ENCODE measurements at regions not wholly inside any gene's neighbourhood (a gene's known extent, or its start where the extent isn't known, plus 50 kb on each side); places are given as distances from the start of the nearest gene placed in this dataset.
"Not testable (repeated sequence)": the region's sequence is repeated elsewhere in the genome, so short reads cannot be mapped to it uniquely, and the experiment has no call there.

DNA sequence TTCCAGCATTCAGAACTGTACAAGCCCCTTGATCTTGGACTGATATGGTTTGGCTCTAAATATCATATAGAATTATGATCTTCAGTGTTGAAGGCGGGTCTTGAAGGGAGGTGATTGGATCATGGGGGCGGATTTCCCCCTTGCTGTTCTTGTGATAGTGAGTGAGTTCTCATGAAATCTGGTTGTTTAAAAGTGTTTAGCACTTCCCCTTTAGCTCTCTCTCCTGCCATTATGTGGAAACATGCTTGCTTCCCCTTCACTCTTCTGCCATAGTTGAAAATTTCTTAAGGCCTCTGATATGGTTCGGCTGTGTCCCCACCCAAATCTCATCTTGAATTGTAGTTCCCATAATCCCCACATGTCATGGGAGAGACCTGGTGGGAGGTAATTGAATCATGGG lies 305.3 kb upstream of the CYRIA start:
- H3K4me3 ChIP-seq (ENCODE audit: control insufficient read depth in 1 of 2, extremely low read depth in 1 of 2, low read length in 1 of 2); POLR2A ChIA-PET; H3K4me1 Mint-ChIP-seq; H3K27ac Mint-ChIP-seq; H3K27me3 Mint-ChIP-seq; CTCF ChIA-PET; H3K36me3 Mint-ChIP-seq; ATAC-seq (replicated peaks in 1 of 4); H3K4me1 ChIP-seq (ENCODE audit: control insufficient read depth in 1 of 2, extremely low read depth in 1 of 2, insufficient read depth in 2 of 2, low read length in 2 of 2); H3K4me3 Mint-ChIP-seq; H3K9me3 ChIP-seq; H3K27me3 ChIP-seq (replicated peaks in 1 of 2; ENCODE audit: control insufficient read depth in 2 of 2, extremely low read depth in 1 of 2, insufficient read depth in 2 of 2, low read length in 1 of 2); H3K27ac ChIP-seq (ENCODE audit: low read length); H3K36me3 ChIP-seq (ENCODE audit: control insufficient read depth in 2 of 2, extremely low read depth in 1 of 2, insufficient read depth in 1 of 2, low read length in 1 of 2); DNase-seq: not testable (repeated sequence)
- H3K9me3 Mint-ChIP-seq = peaks cover 4 to 13% (median 4%) of the 10 kb centered on the region in 3 donors
- WGBS (ENCODE audit: insufficient coverage) = no CpG with 5 or more reads among the region's 3 CpGs

DNA sequence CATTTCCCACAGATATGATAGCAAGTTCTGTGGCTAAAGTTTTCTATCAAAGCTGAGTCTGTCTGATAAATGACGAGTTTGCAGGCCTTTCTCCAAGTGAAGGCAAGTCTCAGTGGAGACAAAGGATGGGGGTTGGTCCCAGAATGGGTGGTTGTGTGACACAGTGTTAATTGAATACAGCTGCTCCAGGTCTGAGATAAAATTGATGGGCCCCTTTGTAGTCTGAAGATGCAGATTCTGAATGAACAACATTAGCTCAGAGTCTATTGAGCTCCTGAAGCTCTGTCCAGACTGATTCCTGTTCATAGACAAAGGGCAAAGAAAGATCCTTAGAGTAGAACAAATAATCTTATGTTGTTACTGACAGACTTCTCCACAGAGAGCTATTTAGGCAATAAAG lies 296.9 kb upstream of the CYRIA start:
- Histone ChIP-seq H3K9me3 (no peaks in the 10 kb centered on the region), H3K4me3 (ENCODE audit: control insufficient read depth in 1 of 2, extremely low read depth in 1 of 2, low read length in 1 of 2) (no peak overlapping the region), H3K27ac (ENCODE audit: low read length) (no peak overlapping the region), H3K4me1 (ENCODE audit: control insufficient read depth in 1 of 2, extremely low read depth in 1 of 2, insufficient read depth in 2 of 2, low read length in 2 of 2) (no peaks in the 10 kb centered on the region), H3K36me3 (ENCODE audit: control insufficient read depth in 2 of 2, extremely low read depth in 1 of 2, insufficient read depth in 1 of 2, low read length in 1 of 2) (no peaks in the 10 kb centered on the region), H3K27me3 (replicated peaks in 1 of 2; ENCODE audit: control insufficient read depth in 2 of 2, extremely low read depth in 1 of 2, insufficient read depth in 2 of 2, low read length in 1 of 2) (no peaks in the 10 kb centered on the region)
- Mint-ChIP-seq H3K27me3 (no peaks in the 10 kb centered on the region), H3K4me1 (no peaks in the 10 kb centered on the region), H3K36me3 (no peaks in the 10 kb centered on the region), H3K27ac (no peak overlapping the region), H3K4me3 (no peak overlapping the region), H3K9me3 (peaks cover 3 to 7% (median 5%) of the 10 kb centered on the region in 3 donors)
- no peak for ATAC-seq (replicated peaks in 1 of 4)
- ChIA-PET CTCF (no interaction called here), POLR2A (no interaction called here)
- 75% methylated on average over 1 of the region's 1 CpG for WGBS (ENCODE audit: insufficient coverage)
- no peak for DNase-seq

DNA sequence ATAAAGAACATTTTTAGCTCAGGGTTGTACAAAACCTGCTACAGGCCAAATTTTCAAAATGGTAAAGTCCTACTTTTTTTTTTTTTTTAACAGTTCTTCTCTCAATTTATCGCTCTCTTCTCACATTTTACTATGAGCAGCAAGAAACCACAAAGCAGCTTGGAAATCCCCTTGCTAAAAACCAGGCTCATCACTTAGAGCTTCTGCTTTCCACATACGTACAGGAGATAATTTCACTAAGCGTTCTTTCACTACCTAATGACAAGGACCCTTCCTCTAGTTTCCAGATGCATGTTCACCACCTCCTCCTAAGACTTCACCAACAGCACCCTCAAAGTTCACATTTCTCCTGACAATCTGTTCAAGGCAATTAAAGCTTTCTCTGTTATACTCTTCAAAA lies 294.9 kb upstream of the CYRIA start:
- no peaks in the 10 kb centered on the region for H3K27me3 ChIP-seq (replicated peaks in 1 of 2; ENCODE audit: control insufficient read depth in 2 of 2, extremely low read depth in 1 of 2, insufficient read depth in 2 of 2, low read length in 1 of 2)
- no peaks in the 10 kb centered on the region for H3K4me1 ChIP-seq (ENCODE audit: control insufficient read depth in 1 of 2, extremely low read depth in 1 of 2, insufficient read depth in 2 of 2, low read length in 2 of 2)
- H3K9me3 ChIP-seq = no peaks in the 10 kb centered on the region
- ATAC-seq (replicated peaks in 1 of 4) (no peak), DNase-seq (no peak)
- POLR2A ChIA-PET = no interaction called here
- H3K36me3 Mint-ChIP-seq = no peaks in the 10 kb centered on the region
- no peaks in the 10 kb centered on the region for H3K36me3 ChIP-seq (ENCODE audit: control insufficient read depth in 2 of 2, extremely low read depth in 1 of 2, insufficient read depth in 1 of 2, low read length in 1 of 2)
- H3K4me3 Mint-ChIP-seq = no peak overlapping the region
- H3K9me3 Mint-ChIP-seq = peaks cover 0 to 4% (median 3%) of the 10 kb centered on the region in 3 donors
- CTCF ChIA-PET = no interaction called here
- no peak overlapping the region for H3K27ac ChIP-seq (ENCODE audit: low read length)
- 19% methylated on average over 3 of the region's 3 CpGs for WGBS (ENCODE audit: insufficient coverage)
- H3K4me3 ChIP-seq (ENCODE audit: control insufficient read depth in 1 of 2, extremely low read depth in 1 of 2, low read length in 1 of 2) = no peak overlapping the region
- no peak overlapping the region for H3K27ac Mint-ChIP-seq
- H3K27me3 Mint-ChIP-seq = no peaks in the 10 kb centered on the region
- no peaks in the 10 kb centered on the region for H3K4me1 Mint-ChIP-seq

DNA sequence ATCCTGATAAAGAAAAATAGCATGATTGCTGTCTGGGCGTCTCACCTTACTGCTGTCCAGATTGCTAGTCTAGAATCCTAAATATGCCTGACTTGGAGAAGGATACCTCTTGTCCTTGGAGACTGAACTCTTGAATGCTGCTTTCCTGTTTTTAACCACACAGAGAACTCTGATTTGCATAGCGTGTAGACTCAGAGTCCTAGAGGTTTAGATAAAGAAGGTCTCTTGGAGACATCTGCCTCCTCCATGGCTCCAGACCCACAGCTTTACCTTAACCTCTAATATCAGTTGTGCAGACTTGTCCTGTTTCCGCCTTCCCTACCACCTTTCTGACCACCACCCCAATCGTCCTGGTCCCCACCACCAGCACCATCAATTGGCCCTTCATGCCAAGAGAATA lies 292.6 kb upstream of the CYRIA start:
- POLR2A ChIA-PET = no interaction called here
- no peak overlapping the region for H3K4me3 Mint-ChIP-seq
- H3K36me3 Mint-ChIP-seq = no peaks in the 10 kb centered on the region
- peaks cover 0 to 4% (median 0%) of the 10 kb centered on the region in 3 donors for H3K9me3 Mint-ChIP-seq
- no peaks in the 10 kb centered on the region for H3K4me1 Mint-ChIP-seq
- no peaks in the 10 kb centered on the region for H3K9me3 ChIP-seq
- no peak overlapping the region for H3K27ac ChIP-seq (ENCODE audit: low read length)
- no peak for ATAC-seq (replicated peaks in 1 of 4)
- WGBS (ENCODE audit: insufficient coverage) = 73% methylated on average over 2 of the region's 4 CpGs
- H3K36me3 ChIP-seq (ENCODE audit: control insufficient read depth in 2 of 2, extremely low read depth in 1 of 2, insufficient read depth in 1 of 2, low read length in 1 of 2) = no peaks in the 10 kb centered on the region
- CTCF ChIA-PET = no interaction called here
- H3K27me3 ChIP-seq (replicated peaks in 1 of 2; ENCODE audit: control insufficient read depth in 2 of 2, extremely low read depth in 1 of 2, insufficient read depth in 2 of 2, low read length in 1 of 2) = no peaks in the 10 kb centered on the region
- H3K4me1 ChIP-seq (ENCODE audit: control insufficient read depth in 1 of 2, extremely low read depth in 1 of 2, insufficient read depth in 2 of 2, low read length in 2 of 2) = no peaks in the 10 kb centered on the region
- H3K4me3 ChIP-seq (ENCODE audit: control insufficient read depth in 1 of 2, extremely low read depth in 1 of 2, low read length in 1 of 2) = no peak overlapping the region
- no peak overlapping the region for H3K27ac Mint-ChIP-seq
- H3K27me3 Mint-ChIP-seq = no peaks in the 10 kb centered on the region
- DNase-seq = no peak

DNA sequence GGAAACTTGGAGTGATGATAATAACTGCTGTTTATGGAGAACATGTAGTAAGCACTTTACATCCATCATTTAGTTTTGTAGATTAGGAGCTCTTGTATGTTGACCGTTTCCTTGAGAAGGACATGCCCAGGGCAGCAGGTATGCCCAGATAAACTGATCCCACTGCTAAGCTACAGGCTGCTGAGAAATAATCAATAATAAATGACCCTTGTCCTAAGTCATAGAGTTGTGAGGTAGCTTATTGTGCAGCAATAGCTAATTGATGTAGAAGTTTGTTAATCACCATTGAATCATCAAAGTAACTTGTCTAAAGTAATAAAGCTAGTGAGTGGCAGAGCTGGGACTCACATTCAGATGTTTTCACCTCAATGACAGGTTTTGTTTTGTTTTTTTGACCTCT lies 287.2 kb upstream of the CYRIA start:
- Mint-ChIP-seq H3K4me3 (no peak overlapping the region), H3K27me3 (no peaks in the 10 kb centered on the region), H3K27ac (no peak overlapping the region), H3K9me3 (peaks cover 2 to 15% (median 4%) of the 10 kb centered on the region in 3 donors), H3K4me1 (no peaks in the 10 kb centered on the region), H3K36me3 (no peaks in the 10 kb centered on the region)
- no CpG with 5 or more reads among the region's 1 CpG for WGBS (ENCODE audit: insufficient coverage)
- ChIA-PET POLR2A (no interaction called here), CTCF (no interaction called here)
- H3K27ac ChIP-seq (ENCODE audit: low read length) = no peak overlapping the region
- ATAC-seq (replicated peaks in 1 of 4) (no peak), DNase-seq (no peak)
- H3K27me3 ChIP-seq (replicated peaks in 1 of 2; ENCODE audit: control insufficient read depth in 2 of 2, extremely low read depth in 1 of 2, insufficient read depth in 2 of 2, low read length in 1 of 2) = no peaks in the 10 kb centered on the region
- H3K9me3 ChIP-seq = no peaks in the 10 kb centered on the region
- H3K4me3 ChIP-seq (ENCODE audit: control insufficient read depth in 1 of 2, extremely low read depth in 1 of 2, low read length in 1 of 2) = no peak overlapping the region
- H3K36me3 ChIP-seq (ENCODE audit: control insufficient read depth in 2 of 2, extremely low read depth in 1 of 2, insufficient read depth in 1 of 2, low read length in 1 of 2) = no peaks in the 10 kb centered on the region
- H3K4me1 ChIP-seq (ENCODE audit: control insufficient read depth in 1 of 2, extremely low read depth in 1 of 2, insufficient read depth in 2 of 2, low read length in 2 of 2) = no peaks in the 10 kb centered on the region

DNA sequence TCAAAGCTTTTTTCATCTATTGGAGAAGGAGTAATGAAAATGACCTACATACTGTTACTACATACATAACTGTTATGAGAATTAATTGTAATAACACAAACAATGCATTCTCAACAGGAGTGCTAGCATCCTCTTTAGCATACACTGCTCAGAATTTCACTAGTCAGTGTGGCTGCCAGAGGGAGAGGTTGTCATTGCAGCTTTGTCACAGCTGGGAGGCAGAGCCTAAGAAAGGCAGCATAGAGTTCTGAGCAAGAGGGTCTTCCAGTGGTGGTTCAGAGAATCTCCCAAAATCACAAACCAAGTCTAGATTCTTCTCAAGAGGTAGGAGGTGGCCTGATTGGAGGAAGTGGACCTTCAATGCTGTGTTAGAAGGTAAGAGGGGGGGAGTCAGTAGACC lies 286.7 kb upstream of the CYRIA start:
- no peak for ATAC-seq (replicated peaks in 1 of 4)
- POLR2A ChIA-PET = no interaction called here
- Histone ChIP-seq H3K27me3 (replicated peaks in 1 of 2; ENCODE audit: control insufficient read depth in 2 of 2, extremely low read depth in 1 of 2, insufficient read depth in 2 of 2, low read length in 1 of 2) (no peaks in the 10 kb centered on the region), H3K9me3 (no peaks in the 10 kb centered on the region), H3K27ac (ENCODE audit: low read length) (no peak overlapping the region), H3K36me3 (ENCODE audit: control insufficient read depth in 2 of 2, extremely low read depth in 1 of 2, insufficient read depth in 1 of 2, low read length in 1 of 2) (no peaks in the 10 kb centered on the region), H3K4me1 (ENCODE audit: control insufficient read depth in 1 of 2, extremely low read depth in 1 of 2, insufficient read depth in 2 of 2, low read length in 2 of 2) (no peaks in the 10 kb centered on the region), H3K4me3 (ENCODE audit: control insufficient read depth in 1 of 2, extremely low read depth in 1 of 2, low read length in 1 of 2) (no peak overlapping the region)
- Mint-ChIP-seq H3K27me3 (no peaks in the 10 kb centered on the region), H3K27ac (no peak overlapping the region), H3K4me1 (no peaks in the 10 kb centered on the region), H3K4me3 (no peak overlapping the region), H3K9me3 (peaks cover 2 to 15% (median 5%) of the 10 kb centered on the region in 3 donors), H3K36me3 (no peaks in the 10 kb centered on the region)
- CTCF ChIA-PET = no interaction called here
- DNase-seq = no peak

DNA sequence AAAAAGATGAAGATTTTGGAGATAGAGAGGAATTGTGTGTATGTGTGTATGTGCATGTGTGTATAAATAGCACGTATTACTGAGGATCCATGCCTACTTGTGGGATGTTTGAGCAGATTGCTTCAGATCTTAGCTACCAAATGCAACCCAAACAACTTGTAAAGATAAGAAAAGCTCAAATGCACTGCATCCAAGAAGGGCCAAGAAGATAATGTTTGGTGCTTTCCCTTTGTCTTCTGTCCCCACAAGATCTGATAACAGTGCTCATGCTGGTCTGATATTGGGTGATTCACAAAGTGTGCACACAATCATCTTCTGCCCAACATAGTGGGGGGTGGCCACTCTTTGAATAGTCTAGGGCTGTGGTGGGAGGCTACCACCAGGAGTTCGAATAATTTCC lies 284.8 kb upstream of the CYRIA start:
- ChIA-PET POLR2A (no interaction called here), CTCF (no interaction called here)
- Mint-ChIP-seq H3K27ac (no peak overlapping the region), H3K27me3 (no peaks in the 10 kb centered on the region), H3K4me3 (no peak overlapping the region), H3K9me3 (peaks cover 2 to 18% (median 9%) of the 10 kb centered on the region in 3 donors), H3K36me3 (no peaks in the 10 kb centered on the region), H3K4me1 (no peaks in the 10 kb centered on the region)
- no peak overlapping the region for H3K4me3 ChIP-seq (ENCODE audit: control insufficient read depth in 1 of 2, extremely low read depth in 1 of 2, low read length in 1 of 2)
- no CpG with 5 or more reads among the region's 2 CpGs for WGBS (ENCODE audit: insufficient coverage)
- H3K27me3 ChIP-seq (replicated peaks in 1 of 2; ENCODE audit: control insufficient read depth in 2 of 2, extremely low read depth in 1 of 2, insufficient read depth in 2 of 2, low read length in 1 of 2) = no peaks in the 10 kb centered on the region
- H3K27ac ChIP-seq (ENCODE audit: low read length) = no peak overlapping the region
- no peaks in the 10 kb centered on the region for H3K9me3 ChIP-seq
- no peak for DNase-seq
- no peak for ATAC-seq (replicated peaks in 1 of 4)
- H3K36me3 ChIP-seq (ENCODE audit: control insufficient read depth in 2 of 2, extremely low read depth in 1 of 2, insufficient read depth in 1 of 2, low read length in 1 of 2) = no peaks in the 10 kb centered on the region
- H3K4me1 ChIP-seq (ENCODE audit: control insufficient read depth in 1 of 2, extremely low read depth in 1 of 2, insufficient read depth in 2 of 2, low read length in 2 of 2) = no peaks in the 10 kb centered on the region
